ENCODE measurements at regions not wholly inside any gene's neighbourhood (a gene's known extent, or its start where the extent isn't known, plus 50 kb on each side); places are given as distances from the start of the nearest gene placed in this dataset.
"Not testable (repeated sequence)": the region's sequence is repeated elsewhere in the genome, so short reads cannot be mapped to it uniquely, and the experiment has no call there.

GRCh38 chr6:48412656-48413055, 301.7 kb upstream of the PTCHD4 start:
- H3K4me1 ChIP-seq (ENCODE audit: control insufficient read depth, insufficient read depth, low read length) = no peaks in the 10 kb centered on the region

GRCh38 chr6:48404927-48405326, 293.9 kb upstream of the PTCHD4 start:
- Histone ChIP-seq H3K27me3 (ENCODE audit: control insufficient read depth, insufficient read depth, low read length) (no peaks in the 10 kb centered on the region), H3K4me3 (ENCODE audit: low read length) (no peak overlapping the region), H3K9ac (ENCODE audit: low read length) (no peak overlapping the region), H3K27ac (ENCODE audit: low read depth, low read length) (no peak overlapping the region), H3K4me1 (ENCODE audit: control insufficient read depth, insufficient read depth, low read length) (no peaks in the 10 kb centered on the region), H3K36me3 (ENCODE audit: control insufficient read depth, insufficient read depth, low read length) (no peaks in the 10 kb centered on the region)

More at GRCh38 chr6:48412656-48413055, 301.7 kb upstream of the PTCHD4 start:
- Histone ChIP-seq H3K27me3 (ENCODE audit: control insufficient read depth, insufficient read depth, low read length) (no peaks in the 10 kb centered on the region), H3K4me3 (ENCODE audit: low read length) (no peak overlapping the region), H3K27ac (ENCODE audit: low read depth, low read length) (no peak overlapping the region), H3K9ac (ENCODE audit: low read length) (no peak overlapping the region), H3K36me3 (ENCODE audit: control insufficient read depth, insufficient read depth, low read length) (no peaks in the 10 kb centered on the region)

DNA sequence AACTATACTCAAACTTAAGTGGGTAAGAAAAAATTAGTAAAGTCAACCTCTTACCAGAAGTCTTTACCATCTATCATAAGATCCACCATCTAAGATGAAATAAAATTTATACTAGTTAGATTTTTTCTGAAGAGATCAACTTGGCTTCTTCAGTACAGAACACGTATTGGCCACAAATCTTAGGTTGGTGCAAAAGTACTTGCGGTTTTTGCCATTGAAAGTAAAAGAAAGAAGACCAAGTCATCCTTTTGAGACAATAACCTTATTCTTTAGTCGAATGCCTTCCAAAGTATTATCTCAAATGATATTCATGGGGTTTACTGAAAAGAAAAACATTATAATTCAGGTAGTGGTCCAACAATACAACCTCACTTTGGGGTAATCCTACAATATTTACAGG, 292.6 kb upstream of the PTCHD4 start:
- Histone ChIP-seq H3K27ac (ENCODE audit: low read depth, low read length) (no peak overlapping the region), H3K4me1 (ENCODE audit: control insufficient read depth, insufficient read depth, low read length) (no peaks in the 10 kb centered on the region), H3K36me3 (ENCODE audit: control insufficient read depth, insufficient read depth, low read length) (no peaks in the 10 kb centered on the region), H3K4me3 (ENCODE audit: low read length) (no peak overlapping the region), H3K9ac (ENCODE audit: low read length) (no peak overlapping the region), H3K27me3 (ENCODE audit: control insufficient read depth, insufficient read depth, low read length) (no peaks in the 10 kb centered on the region)

- H3K27ac ChIP-seq (ENCODE audit: low read depth, low read length) = no peak overlapping the region
- H3K36me3 ChIP-seq (ENCODE audit: control insufficient read depth, insufficient read depth, low read length) = no peaks in the 10 kb centered on the region
- no peak overlapping the region for H3K4me3 ChIP-seq (ENCODE audit: low read length)
- H3K27me3 ChIP-seq (ENCODE audit: control insufficient read depth, insufficient read depth, low read length) = no peaks in the 10 kb centered on the region
- H3K9ac ChIP-seq (ENCODE audit: low read length) = no peak overlapping the region
- no peaks in the 10 kb centered on the region for H3K4me1 ChIP-seq (ENCODE audit: control insufficient read depth, insufficient read depth, low read length)
Measured at GRCh38 chr6:48401016-48401415, 290.0 kb upstream of the PTCHD4 start.

DNA sequence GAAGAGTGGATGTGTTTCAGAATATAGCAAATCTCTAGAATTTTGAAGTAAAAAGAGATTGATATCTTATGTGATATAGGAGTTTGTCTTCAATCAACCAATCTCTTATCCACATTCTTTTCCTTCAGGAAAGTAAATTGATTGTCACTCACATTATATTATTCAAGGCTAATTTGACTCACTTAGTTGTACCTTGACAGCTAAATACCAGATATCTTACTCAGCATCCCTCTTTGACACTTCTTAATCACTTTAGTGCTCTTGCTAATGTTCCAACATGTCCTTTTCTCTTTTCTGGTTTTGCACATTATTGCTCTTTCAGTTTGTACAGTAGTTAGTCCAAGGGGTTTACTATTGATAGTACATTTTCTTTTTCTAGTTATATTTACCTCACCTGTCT, 286.9 kb upstream of the PTCHD4 start:
- H3K36me3 ChIP-seq (ENCODE audit: control insufficient read depth, insufficient read depth, low read length) = no peaks in the 10 kb centered on the region
- H3K27ac ChIP-seq (ENCODE audit: low read depth, low read length) = no peak overlapping the region
- H3K4me3 ChIP-seq (ENCODE audit: low read length) = no peak overlapping the region
- no peaks in the 10 kb centered on the region for H3K4me1 ChIP-seq (ENCODE audit: control insufficient read depth, insufficient read depth, low read length)
- H3K27me3 ChIP-seq (ENCODE audit: control insufficient read depth, insufficient read depth, low read length) = no peaks in the 10 kb centered on the region
- H3K9ac ChIP-seq (ENCODE audit: low read length) = no peak overlapping the region

DNA sequence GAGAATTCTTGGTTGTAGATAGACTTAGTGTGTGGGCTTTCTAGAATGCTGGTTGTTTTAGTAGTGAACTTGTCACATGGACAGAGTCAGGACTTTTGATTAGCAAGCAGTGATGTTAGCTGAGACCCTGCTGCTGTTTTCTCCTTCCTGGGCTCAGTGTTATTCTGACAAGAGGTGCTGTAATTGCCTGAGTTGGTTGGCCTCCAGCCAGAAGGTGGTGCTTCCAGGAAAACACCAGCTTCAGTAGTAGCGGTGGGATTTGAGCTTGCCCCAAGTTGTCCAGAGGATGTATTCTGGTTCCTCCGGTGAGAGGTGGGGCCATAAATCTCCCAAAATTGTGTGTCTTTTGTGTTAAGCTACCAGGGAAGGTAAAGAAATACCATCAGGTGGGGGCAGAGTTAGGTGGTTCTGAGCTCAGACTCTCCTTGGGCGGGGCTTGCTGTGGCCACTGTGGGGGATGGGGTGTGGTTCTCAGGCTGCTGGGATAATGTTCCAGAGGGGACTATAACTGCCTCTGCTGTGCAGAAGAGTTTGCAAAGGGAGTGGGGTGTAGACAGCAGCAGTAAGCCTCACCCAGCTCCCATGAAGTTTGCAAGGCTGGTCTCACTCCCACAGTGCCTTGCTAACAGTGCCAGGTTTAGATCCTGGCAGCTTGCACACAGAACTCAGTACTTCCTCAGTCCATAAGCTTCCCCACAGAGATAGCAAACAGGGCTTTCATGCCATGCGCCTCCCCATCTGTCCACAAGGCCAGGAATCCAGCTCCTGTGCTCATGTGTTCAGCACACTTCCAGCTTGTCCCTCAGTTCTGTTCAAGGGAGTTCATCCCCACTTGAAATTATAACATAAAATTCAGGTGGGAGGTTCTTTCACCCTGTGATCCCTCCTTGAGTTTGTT, 278.4 kb upstream of the PTCHD4 start:
- H3K27ac ChIP-seq (ENCODE audit: low read depth, low read length) = no peak overlapping the region
- H3K4me3 ChIP-seq (ENCODE audit: low read length) = no peak overlapping the region
- H3K27me3 ChIP-seq (ENCODE audit: control insufficient read depth, insufficient read depth, low read length) = no peaks in the 10 kb centered on the region
- H3K36me3 ChIP-seq (ENCODE audit: control insufficient read depth, insufficient read depth, low read length) = no peaks in the 10 kb centered on the region
- H3K4me1 ChIP-seq (ENCODE audit: control insufficient read depth, insufficient read depth, low read length) = no peaks in the 10 kb centered on the region
- H3K9ac ChIP-seq (ENCODE audit: low read length) = no peak overlapping the region

- H3K9ac ChIP-seq (ENCODE audit: low read length) = no peak overlapping the region
- no peaks in the 10 kb centered on the region for H3K27me3 ChIP-seq (ENCODE audit: control insufficient read depth, insufficient read depth, low read length)
- H3K36me3 ChIP-seq (ENCODE audit: control insufficient read depth, insufficient read depth, low read length) = no peaks in the 10 kb centered on the region
- no peaks in the 10 kb centered on the region for H3K4me1 ChIP-seq (ENCODE audit: control insufficient read depth, insufficient read depth, low read length)
- no peak overlapping the region for H3K27ac ChIP-seq (ENCODE audit: low read depth, low read length)
- H3K4me3 ChIP-seq (ENCODE audit: low read length) = no peak overlapping the region
Measured at GRCh38 chr6:48388044-48388443, 277.0 kb upstream of the PTCHD4 start.

DNA sequence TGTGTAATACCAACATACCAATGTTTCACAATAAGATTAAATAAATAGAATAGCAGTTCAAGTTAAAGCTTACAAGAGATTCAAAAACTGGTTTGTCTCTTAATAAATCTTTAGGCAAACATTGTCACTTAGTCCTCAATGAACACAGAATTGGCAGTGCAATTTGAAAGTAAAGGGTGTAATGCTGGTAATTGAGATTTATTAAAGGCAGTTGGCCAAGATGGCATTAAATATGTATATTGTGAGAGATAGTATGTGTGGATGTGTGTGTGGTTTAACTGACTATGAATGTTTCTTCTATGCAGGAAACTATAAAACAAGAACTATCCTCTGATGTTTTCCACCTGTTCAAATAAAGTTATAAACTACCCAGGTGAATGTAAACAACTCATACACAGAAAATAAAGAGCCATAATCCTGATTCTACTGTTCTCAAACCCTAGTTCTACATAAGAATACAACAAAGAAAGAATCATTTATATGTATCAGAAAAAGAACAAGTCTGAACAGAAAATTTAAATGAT, 267.9 kb upstream of the PTCHD4 start:
- H3K27me3 ChIP-seq (ENCODE audit: control insufficient read depth, insufficient read depth, low read length) = no peaks in the 10 kb centered on the region
- no peak overlapping the region for H3K9ac ChIP-seq (ENCODE audit: low read length)
- H3K27ac ChIP-seq (ENCODE audit: low read depth, low read length) = no peak overlapping the region
- no peaks in the 10 kb centered on the region for H3K4me1 ChIP-seq (ENCODE audit: control insufficient read depth, insufficient read depth, low read length)
- no peak overlapping the region for H3K4me3 ChIP-seq (ENCODE audit: low read length)
- H3K36me3 ChIP-seq (ENCODE audit: control insufficient read depth, insufficient read depth, low read length) = no peaks in the 10 kb centered on the region

GRCh38 chr6:48377115-48377514, 266.1 kb upstream of the PTCHD4 start:
- Histone ChIP-seq H3K27ac (ENCODE audit: low read depth, low read length) (no peak overlapping the region), H3K9ac (ENCODE audit: low read length) (no peak overlapping the region), H3K36me3 (ENCODE audit: control insufficient read depth, insufficient read depth, low read length) (no peaks in the 10 kb centered on the region), H3K4me1 (ENCODE audit: control insufficient read depth, insufficient read depth, low read length) (no peaks in the 10 kb centered on the region), H3K4me3 (ENCODE audit: low read length) (no peak overlapping the region), H3K27me3 (ENCODE audit: control insufficient read depth, insufficient read depth, low read length) (no peaks in the 10 kb centered on the region)

DNA sequence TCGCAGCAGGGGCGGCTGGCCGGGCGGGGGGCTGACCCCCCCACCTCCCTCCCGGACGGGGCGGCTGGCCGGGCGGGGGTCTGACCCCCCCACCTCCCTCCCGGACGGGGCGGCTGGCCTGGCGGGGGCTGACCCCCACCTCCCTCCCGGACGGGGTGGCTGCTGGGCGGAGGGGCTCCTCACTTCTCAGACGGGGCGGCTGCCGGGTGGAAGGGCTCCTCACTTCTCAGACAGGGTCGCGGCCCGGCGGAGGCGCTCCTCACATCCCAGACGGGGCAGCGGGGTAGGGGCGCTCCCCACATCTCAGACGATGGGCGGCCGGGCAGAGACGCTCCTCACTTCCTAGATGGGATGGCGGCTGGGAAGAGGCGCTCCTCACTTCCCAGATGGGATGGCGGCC, 260.2 kb upstream of the PTCHD4 start:
- H3K36me3 ChIP-seq (ENCODE audit: control insufficient read depth, insufficient read depth, low read length); H3K9ac ChIP-seq (ENCODE audit: low read length): not testable (repeated sequence)

DNA sequence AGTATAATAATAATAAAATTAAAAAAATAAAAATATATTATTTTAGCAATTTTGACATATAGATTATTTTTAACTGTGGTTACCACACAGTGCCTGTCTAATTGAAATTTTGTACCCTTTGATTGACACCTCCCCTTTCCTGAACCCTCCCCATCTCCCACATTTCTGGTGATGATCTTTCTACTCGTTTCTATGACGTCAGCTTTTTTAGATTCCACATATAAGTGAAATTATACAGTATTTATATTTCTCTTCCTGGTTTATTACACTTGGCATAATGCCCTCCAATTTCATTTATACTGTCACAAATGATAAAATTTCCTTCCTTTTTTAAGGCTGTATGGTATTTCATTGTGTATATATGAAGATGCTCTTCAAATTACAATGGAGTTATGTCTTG, 258.1 kb upstream of the PTCHD4 start:
- H3K27me3 ChIP-seq (ENCODE audit: control insufficient read depth, insufficient read depth, low read length) = no peaks in the 10 kb centered on the region
- H3K27ac ChIP-seq (ENCODE audit: low read depth, low read length) = no peak overlapping the region
- H3K4me3 ChIP-seq (ENCODE audit: low read length) = no peak overlapping the region
- H3K36me3 ChIP-seq (ENCODE audit: control insufficient read depth, insufficient read depth, low read length) = no peaks in the 10 kb centered on the region
- H3K9ac ChIP-seq (ENCODE audit: low read length) = no peak overlapping the region
- H3K4me1 ChIP-seq (ENCODE audit: control insufficient read depth, insufficient read depth, low read length) = no peaks in the 10 kb centered on the region

More for the DNA sequence above, 260.2 kb upstream of the PTCHD4 start:
- H3K27me3 ChIP-seq (ENCODE audit: control insufficient read depth, insufficient read depth, low read length); H3K27ac ChIP-seq (ENCODE audit: low read depth, low read length); H3K4me3 ChIP-seq (ENCODE audit: low read length); H3K4me1 ChIP-seq (ENCODE audit: control insufficient read depth, insufficient read depth, low read length): not testable (repeated sequence)

- no peak overlapping the region for H3K4me3 ChIP-seq (ENCODE audit: low read length)
- no peaks in the 10 kb centered on the region for H3K36me3 ChIP-seq (ENCODE audit: control insufficient read depth, insufficient read depth, low read length)
- no peak overlapping the region for H3K27ac ChIP-seq (ENCODE audit: low read depth, low read length)
- no peaks in the 10 kb centered on the region for H3K27me3 ChIP-seq (ENCODE audit: control insufficient read depth, insufficient read depth, low read length)
- H3K4me1 ChIP-seq (ENCODE audit: control insufficient read depth, insufficient read depth, low read length) = no peaks in the 10 kb centered on the region
- no peak overlapping the region for H3K9ac ChIP-seq (ENCODE audit: low read length)
Measured at GRCh38 chr6:48325701-48326100, 214.7 kb upstream of the PTCHD4 start.

DNA sequence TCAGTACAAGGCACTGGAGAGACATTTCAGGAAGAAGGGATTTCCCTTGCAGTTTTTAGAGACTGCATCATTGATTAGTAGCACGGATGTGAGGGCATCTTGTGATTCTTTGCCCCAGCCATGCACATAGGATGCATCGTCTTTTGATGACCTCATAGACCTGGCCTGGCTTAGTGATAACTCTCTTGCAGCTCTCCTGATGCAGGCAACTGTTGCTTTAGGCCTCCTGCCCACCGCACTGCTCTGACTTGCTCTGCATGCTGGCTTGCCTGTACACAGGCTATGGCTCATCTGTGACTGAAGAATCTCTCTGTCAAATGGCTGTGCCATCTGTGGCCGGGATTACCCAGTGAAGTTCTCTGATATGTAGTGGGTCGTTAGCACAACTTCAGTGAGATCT, 207.7 kb upstream of the PTCHD4 start:
- Histone ChIP-seq H3K27ac (ENCODE audit: low read depth, low read length) (no peak overlapping the region), H3K4me1 (ENCODE audit: control insufficient read depth, insufficient read depth, low read length) (no peaks in the 10 kb centered on the region), H3K4me3 (ENCODE audit: low read length) (no peak overlapping the region), H3K36me3 (ENCODE audit: control insufficient read depth, insufficient read depth, low read length) (no peaks in the 10 kb centered on the region), H3K9ac (ENCODE audit: low read length) (no peak overlapping the region), H3K27me3 (ENCODE audit: control insufficient read depth, insufficient read depth, low read length) (no peaks in the 10 kb centered on the region)

Measured in rectal smooth muscle tissue (tissue), 1 donor.